ENCODE measurements at regions not wholly inside any gene's neighbourhood (a gene's known extent, or its start where the extent isn't known, plus 50 kb on each side); places are given as distances from the start of the nearest gene placed in this dataset.

- no peaks in the 10 kb centered on the region for H3K9me3 ChIP-seq
- no peak overlapping the region for H3K27ac ChIP-seq
- WGBS, 2 donors (ENCODE audit: low coverage in 1 of 2): 71 to 87% methylated on average over 4 to 6 of the region's 12 CpGs
- no peak overlapping the region for H3K4me3 ChIP-seq
- TF ChIP-seq EP300 (IDR thresholded peaks at IDR 0.05): no peak
- no peak for TF ChIP-seq CTCF (IDR thresholded peaks at IDR 0.05)
- TF ChIP-seq POLR2A (IDR thresholded peaks at IDR 0.05): no peak
- no peak for TF ChIP-seq POLR2AphosphoS5 (IDR thresholded peaks at IDR 0.05)
- H3K4me1 ChIP-seq: no peaks in the 10 kb centered on the region
- H3K27me3 ChIP-seq: peaks cover 45% of the 10 kb centered on the region
- H3K36me3 ChIP-seq: no peaks in the 10 kb centered on the region
- no peak for ATAC-seq
These were observed 153.2 kb downstream of the RTP5 start for GRCh38 chr2:242022550-242023290.

- Histone ChIP-seq H3K4me1 (no peaks in the 10 kb centered on the region), H3K36me3 (no peaks in the 10 kb centered on the region), H3K27me3 (peaks cover 53% of the 10 kb centered on the region)
These were observed 155.3 kb downstream of the RTP5 start for GRCh38 chr2:242024751-242025355.

GRCh38 chr2:242027676-242028450, 158.3 kb downstream of the RTP5 start:
- Histone ChIP-seq H3K27ac (no peak overlapping the region), H3K4me3 (no peak overlapping the region), H3K36me3 (no peaks in the 10 kb centered on the region), H3K27me3 (peaks cover 60% of the 10 kb centered on the region), H3K9me3 (no peaks in the 10 kb centered on the region), H3K4me1 (no peaks in the 10 kb centered on the region)
- TF ChIP-seq POLR2A (IDR thresholded peaks at IDR 0.05) (no peak), CTCF (IDR thresholded peaks at IDR 0.05) (no peak), EP300 (IDR thresholded peaks at IDR 0.05) (no peak), POLR2AphosphoS5 (IDR thresholded peaks at IDR 0.05) (no peak)
- no peak for ATAC-seq
- WGBS, 2 donors (ENCODE audit: low coverage in 1 of 2): 81 to 91% methylated on average over 8 to 11 of the region's 24 CpGs

More at GRCh38 chr2:242024751-242025355, 155.3 kb downstream of the RTP5 start:
- H3K4me3 ChIP-seq: no peak overlapping the region
- 87 to 90% methylated on average over 9 of the region's 18 CpGs for WGBS, 2 donors (ENCODE audit: low coverage in 1 of 2)
- H3K27ac ChIP-seq: no peak overlapping the region
- no peaks in the 10 kb centered on the region for H3K9me3 ChIP-seq
- ATAC-seq: no peak
- TF ChIP-seq POLR2AphosphoS5 (IDR thresholded peaks at IDR 0.05) (no peak), CTCF (IDR thresholded peaks at IDR 0.05) (no peak), POLR2A (IDR thresholded peaks at IDR 0.05) (no peak), EP300 (IDR thresholded peaks at IDR 0.05) (no peak)

GRCh38 chr2:242029422-242030225, 160.1 kb downstream of the RTP5 start:
- 83 to 84% methylated on average over 15 to 20 of the region's 21 CpGs for WGBS, 2 donors (ENCODE audit: low coverage in 1 of 2)
- H3K27me3 ChIP-seq: peaks cover 50% of the 10 kb centered on the region
- no peaks in the 10 kb centered on the region for H3K4me1 ChIP-seq
- no peaks in the 10 kb centered on the region for H3K36me3 ChIP-seq
- H3K9me3 ChIP-seq: no peaks in the 10 kb centered on the region
- no peak overlapping the region for H3K4me3 ChIP-seq
- no peak overlapping the region for H3K27ac ChIP-seq
- TF ChIP-seq POLR2A (IDR thresholded peaks at IDR 0.05) (no peak), EP300 (IDR thresholded peaks at IDR 0.05) (no peak), POLR2AphosphoS5 (IDR thresholded peaks at IDR 0.05) (no peak), CTCF (IDR thresholded peaks at IDR 0.05) (no peak)
- ATAC-seq: no peak

All from gastroesophageal sphincter (tissue), 4 donors.